ENCODE measurements at regions not wholly inside any gene's neighbourhood (a gene's known extent, or its start where the extent isn't known, plus 50 kb on each side); places are given as distances from the start of the nearest gene placed in this dataset.

DNA sequence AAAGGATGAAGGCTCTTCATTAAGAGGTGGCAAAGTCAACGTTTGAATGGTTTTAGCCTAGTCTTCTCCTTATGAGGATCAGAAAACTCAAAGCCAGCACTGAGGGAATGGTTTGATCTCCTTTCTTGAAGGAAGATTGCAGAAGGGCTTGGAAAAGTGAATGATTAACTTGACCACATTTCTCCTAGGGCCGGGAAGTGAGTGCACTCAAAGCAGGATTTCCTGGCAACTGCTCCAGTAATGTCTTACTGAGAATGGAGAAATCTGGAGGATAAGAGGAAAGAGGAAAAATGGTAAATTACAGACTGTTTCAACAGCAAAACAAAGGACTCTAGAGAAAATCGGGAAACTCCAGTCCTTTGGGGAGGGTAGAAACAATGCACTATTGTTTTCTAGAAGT is 189.0 kb upstream of the FOXA2 start:
- WGBS (ENCODE audit: insufficient coverage), result 71% methylated on average over 2 of the region's 3 CpGs
- intact Hi-C loops (cut with micrococcal nuclease), result no loop called here

DNA sequence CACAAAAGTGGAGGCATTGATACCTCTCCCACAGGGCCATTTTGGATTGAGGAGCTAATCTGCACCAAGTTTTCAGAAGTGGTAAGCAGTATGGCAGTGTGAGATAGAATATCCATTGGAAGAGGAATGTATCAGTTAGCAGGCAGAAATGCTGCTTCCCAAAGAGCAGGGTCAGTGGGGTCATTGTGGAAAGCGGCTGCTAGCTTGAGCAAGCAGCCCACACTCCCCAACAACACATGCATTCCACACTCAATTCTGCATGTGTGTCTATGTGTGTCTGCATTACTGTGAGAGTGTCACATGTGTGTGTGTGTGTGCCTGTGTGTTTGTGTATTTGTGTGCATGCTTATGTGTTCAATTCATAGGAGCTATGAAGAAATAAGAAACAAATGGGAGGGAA is 190.9 kb upstream of the FOXA2 start:
- Histone ChIP-seq H3K27ac (ENCODE audit: low read length in 2 of 2) (no peak overlapping the region), H3K4me1 (ENCODE audit: control insufficient read depth in 2 of 2, insufficient read depth in 2 of 2, low read length in 2 of 2) (no peaks in the 10 kb centered on the region), H3K4me3 (ENCODE audit: control extremely low read depth in 1 of 5, extremely low read depth in 1 of 5, insufficient read depth in 1 of 5, low read depth in 2 of 5, low read length in 4 of 5) (no peak overlapping the region), H2AFZ (ENCODE audit: insufficient read depth, low read depth, low read length, poor library complexity, severe bottlenecking) (no peak overlapping the region), H3K9ac (ENCODE audit: low read length) (no peak overlapping the region), H3K9me3 (ENCODE audit: control extremely low read depth in 1 of 3, control insufficient read depth in 2 of 3, insufficient read depth in 1 of 3, low read length in 2 of 3) (no peaks in the 10 kb centered on the region), H3K27me3 (replicated peaks in 1 of 4; ENCODE audit: control extremely low read depth in 1 of 4, control insufficient read depth in 3 of 4, insufficient read depth in 4 of 4, low read length in 3 of 4) (no peaks in the 10 kb centered on the region), H3K79me2 (ENCODE audit: control insufficient read depth, insufficient read depth, low read length) (no peaks in the 10 kb centered on the region), H3K36me3 (replicated peaks in 1 of 2; ENCODE audit: control extremely low read depth in 1 of 2, control insufficient read depth in 1 of 2, extremely low read depth in 1 of 2, insufficient read depth in 2 of 2, low read length in 1 of 2) (no peaks in the 10 kb centered on the region), H3K4me2 (replicated peaks; ENCODE audit: low read depth, low read length, poor library complexity, severe bottlenecking) (no peak overlapping the region), H4K20me1 (ENCODE audit: control insufficient read depth, insufficient read depth, low read length, poor library complexity, severe bottlenecking) (no peaks in the 10 kb centered on the region)
- Mint-ChIP-seq H3K4me3 (no peak overlapping the region), H3K27me3 (peaks cover 9% of the 10 kb centered on the region), H3K27ac (no peak overlapping the region), H3K4me1 (no peaks in the 10 kb centered on the region), H3K9me3 (ENCODE audit: insufficient read depth) (no peaks in the 10 kb centered on the region)
- intact Hi-C loops (cut with micrococcal nuclease), result no loop called here
- POLR2A ChIA-PET, result no interaction called here
- no peak for DNase-seq
- no CpG with 5 or more reads among the region's 1 CpG for WGBS (ENCODE audit: insufficient coverage)
- CTCF ChIA-PET, result no interaction called here
- TF ChIP-seq, protein P1, sequence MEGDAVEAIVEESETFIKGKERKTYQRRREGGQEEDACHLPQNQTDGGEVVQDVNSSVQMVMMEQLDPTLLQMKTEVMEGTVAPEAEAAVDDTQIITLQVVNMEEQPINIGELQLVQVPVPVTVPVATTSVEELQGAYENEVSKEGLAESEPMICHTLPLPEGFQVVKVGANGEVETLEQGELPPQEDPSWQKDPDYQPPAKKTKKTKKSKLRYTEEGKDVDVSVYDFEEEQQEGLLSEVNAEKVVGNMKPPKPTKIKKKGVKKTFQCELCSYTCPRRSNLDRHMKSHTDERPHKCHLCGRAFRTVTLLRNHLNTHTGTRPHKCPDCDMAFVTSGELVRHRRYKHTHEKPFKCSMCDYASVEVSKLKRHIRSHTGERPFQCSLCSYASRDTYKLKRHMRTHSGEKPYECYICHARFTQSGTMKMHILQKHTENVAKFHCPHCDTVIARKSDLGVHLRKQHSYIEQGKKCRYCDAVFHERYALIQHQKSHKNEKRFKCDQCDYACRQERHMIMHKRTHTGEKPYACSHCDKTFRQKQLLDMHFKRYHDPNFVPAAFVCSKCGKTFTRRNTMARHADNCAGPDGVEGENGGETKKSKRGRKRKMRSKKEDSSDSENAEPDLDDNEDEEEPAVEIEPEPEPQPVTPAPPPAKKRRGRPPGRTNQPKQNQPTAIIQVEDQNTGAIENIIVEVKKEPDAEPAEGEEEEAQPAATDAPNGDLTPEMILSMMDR (IDR thresholded peaks at IDR 0.05), result no peak
- TF ChIP-seq EZH2 (IDR thresholded peaks at IDR 0.05; ENCODE audit: borderline replicate concordance, insufficient read depth, low read depth, low read length, poor library complexity, severe bottlenecking), result no peak
- no peak for ATAC-seq (ENCODE audit: low read depth)

More for the DNA sequence above, 189.0 kb upstream of the FOXA2 start:
- no peak for ATAC-seq (ENCODE audit: low read depth)
- no peak for DNase-seq
- no peaks in the 10 kb centered on the region for H3K9me3 Mint-ChIP-seq (ENCODE audit: insufficient read depth)
- Histone ChIP-seq H3K27me3 (replicated peaks in 1 of 4; ENCODE audit: control extremely low read depth in 1 of 4, control insufficient read depth in 3 of 4, insufficient read depth in 4 of 4, low read length in 3 of 4) (no peaks in the 10 kb centered on the region), H3K4me2 (replicated peaks; ENCODE audit: low read depth, low read length, poor library complexity, severe bottlenecking) (no peak overlapping the region), H3K4me3 (ENCODE audit: control extremely low read depth in 1 of 5, extremely low read depth in 1 of 5, insufficient read depth in 1 of 5, low read depth in 2 of 5, low read length in 4 of 5) (no peak overlapping the region), H3K9me3 (ENCODE audit: control extremely low read depth in 1 of 3, control insufficient read depth in 2 of 3, insufficient read depth in 1 of 3, low read length in 2 of 3) (no peaks in the 10 kb centered on the region), H3K36me3 (replicated peaks in 1 of 2; ENCODE audit: control extremely low read depth in 1 of 2, control insufficient read depth in 1 of 2, extremely low read depth in 1 of 2, insufficient read depth in 2 of 2, low read length in 1 of 2) (no peaks in the 10 kb centered on the region), H3K9ac (ENCODE audit: low read length) (no peak overlapping the region), H2AFZ (ENCODE audit: insufficient read depth, low read depth, low read length, poor library complexity, severe bottlenecking) (no peak overlapping the region), H3K79me2 (ENCODE audit: control insufficient read depth, insufficient read depth, low read length) (no peaks in the 10 kb centered on the region), H3K27ac (ENCODE audit: low read length in 2 of 2) (no peak overlapping the region), H4K20me1 (ENCODE audit: control insufficient read depth, insufficient read depth, low read length, poor library complexity, severe bottlenecking) (no peaks in the 10 kb centered on the region), H3K4me1 (ENCODE audit: control insufficient read depth in 2 of 2, insufficient read depth in 2 of 2, low read length in 2 of 2) (no peaks in the 10 kb centered on the region)
- no peaks in the 10 kb centered on the region for H3K4me1 Mint-ChIP-seq
- CTCF ChIA-PET, result no interaction called here
- H3K27me3 Mint-ChIP-seq, result peaks cover 9% of the 10 kb centered on the region
- POLR2A ChIA-PET, result no interaction called here
- TF ChIP-seq, protein P1 (IDR thresholded peaks at IDR 0.05), result no peak
- no peak for TF ChIP-seq EZH2 (IDR thresholded peaks at IDR 0.05; ENCODE audit: borderline replicate concordance, insufficient read depth, low read depth, low read length, poor library complexity, severe bottlenecking)
- H3K27ac Mint-ChIP-seq, result no peak overlapping the region
- H3K4me3 Mint-ChIP-seq, result no peak overlapping the region
